SK-N-SH treated with all-trans-retinoic acid at 6 μM for 48 hours (cell line): ENCODE measurements at regions not wholly inside any gene's neighbourhood (a gene's known extent, or its start where the extent isn't known, plus 50 kb on each side); places are given as distances from the start of the nearest gene placed in this dataset.

Experiments used
- ARNTL ChIP-seq: fragments of 450-650 bp; formaldehyde crosslinking; IDR thresholded peaks from 2 replicates; pipeline ENCODE4 v1.5.0; 2020; ENCODE audit warnings: low read depth, mild to moderate bottlenecking, moderate library complexity, borderline replicate concordance
- CREB5 ChIP-seq: fragments of 250-450 bp; sonication (Bioruptor Pico); IDR thresholded peaks from 2 replicates; pipeline ENCODE4 v1.5.1; 2020; ENCODE audit warnings: low read depth, mild to moderate bottlenecking, moderate library complexity
- CSRNP3 ChIP-seq: fragments of 250-450 bp; sonication (Bioruptor Pico); IDR thresholded peaks from 2 replicates; pipeline ENCODE4 v1.5.1; 2021; ENCODE audit warnings: mild to moderate bottlenecking, moderate library complexity
- ISL1 ChIP-seq: fragments of 250-450 bp; sonication (Bioruptor Pico); IDR thresholded peaks from 2 replicates; pipeline ENCODE4 v2.1.2; 2022; ENCODE audit warnings: mild to moderate bottlenecking, moderate library complexity
- PATZ1 ChIP-seq: fragments of 250-450 bp; sonication (Bioruptor Pico); IDR thresholded peaks from 2 replicates; pipeline ENCODE4 v1.8.0; 2020; ENCODE audit warnings: mild to moderate bottlenecking, moderate library complexity, borderline replicate concordance
- POU6F1 ChIP-seq: fragments of 250-450 bp; sonication (Bioruptor Pico); IDR thresholded peaks from 2 replicates; pipeline ENCODE4 v1.8.0; 2021; ENCODE audit warnings: low read depth, mild to moderate bottlenecking, moderate library complexity, borderline replicate concordance
- PPARA ChIP-seq: fragments of 250-450 bp; sonication (Bioruptor Pico); IDR thresholded peaks from 2 replicates; pipeline ENCODE4 v1.5.0; 2020; ENCODE audit warnings: mild to moderate bottlenecking, borderline replicate concordance
- RARB ChIP-seq: fragments of 250-450 bp; sonication (Bioruptor Pico); IDR thresholded peaks from 2 replicates; pipeline ENCODE4 v1.8.0; 2021; ENCODE audit warnings: mild to moderate bottlenecking, moderate library complexity
- TCF4 ChIP-seq: fragments of 250-450 bp; sonication (Bioruptor Pico); IDR thresholded peaks from 2 replicates; pipeline ENCODE4 v1.8.0; 2021; ENCODE audit warnings: mild to moderate bottlenecking, moderate library complexity, borderline replicate concordance
- TSHZ2 ChIP-seq: fragments of 250-450 bp; sonication (Bioruptor Pico); IDR thresholded peaks from 2 replicates; pipeline ENCODE4 v1.5.0; 2020; ENCODE audit warnings: mild to moderate bottlenecking, moderate library complexity
- ZC3H10 ChIP-seq: fragments of 250-450 bp; sonication (Bioruptor Pico); IDR thresholded peaks from 2 replicates; pipeline ENCODE4 v1.5.1; 2021; ENCODE audit warnings: mild to moderate bottlenecking, moderate library complexity
- ZFP30 ChIP-seq: fragments of 450-650 bp; formaldehyde crosslinking; IDR thresholded peaks from 2 replicates; pipeline ENCODE4 v1.5.0; 2022; ENCODE audit warnings: mild to moderate bottlenecking, moderate library complexity
- ZNF565 ChIP-seq: fragments of 450-650 bp; formaldehyde crosslinking; conservative IDR thresholded peaks from 2 replicates; pipeline ENCODE4 v1.5.0; 2020; ENCODE audit warnings: low read depth, mild to moderate bottlenecking, moderate library complexity
- ZNF8 ChIP-seq: fragments of 450-650 bp; formaldehyde crosslinking; IDR thresholded peaks from 2 replicates; pipeline ENCODE4 v1.5.0; 2020; ENCODE audit warnings: mild to moderate bottlenecking, moderate library complexity

GRCh38 chr7:131072505-131073091 lies 255.1 kb upstream of the MKLN1 start:
- no peak for TF ChIP-seq PATZ1 (CRISPR knock-in tag)
- no peak for TF ChIP-seq ZFP30 (CRISPR knock-in tag)
- TF ChIP-seq PPARA (CRISPR knock-in tag), result no peak
- no peak for TF ChIP-seq POU6F1
- no peak for TF ChIP-seq ZC3H10 (CRISPR knock-in tag)
- TF ChIP-seq ISL1, result no peak
- TF ChIP-seq TSHZ2, result no peak
- TF ChIP-seq TCF4 (CRISPR knock-in tag), result no peak
- no peak for TF ChIP-seq CREB5
- TF ChIP-seq ZNF8, result no peak
- TF ChIP-seq ARNTL, result no peak
- TF ChIP-seq RARB (CRISPR knock-in tag), result no peak
- no peak for TF ChIP-seq ZNF565 (CRISPR knock-in tag)
- no peak for TF ChIP-seq CSRNP3 (CRISPR knock-in tag)
